Glutamatergic neuron (in vitro differentiated cells): ENCODE measurements at regions not wholly inside any gene's neighbourhood (a gene's known extent, or its start where the extent isn't known, plus 50 kb on each side); places are given as distances from the start of the nearest gene placed in this dataset.

ENCODE experiments used
- DNase-seq: peaks from one replicate; pipeline ENCODE4 v3.0.0; 2022
- H3K27ac Mint-ChIP-seq: one replicate; pipeline ENCODE4 v1.8.0; 2020; ENCODE audit warnings: mild to moderate bottlenecking, mixed read lengths, inconsistent platforms; ENCODE audit not compliant: unreplicated experiment
- H3K27me3 Mint-ChIP-seq: one replicate; pipeline ENCODE4 v1.8.0; 2020; ENCODE audit warnings: mild to moderate bottlenecking, moderate library complexity, mixed read lengths, inconsistent platforms; ENCODE audit not compliant: unreplicated experiment
- H3K36me3 Mint-ChIP-seq: one replicate; pipeline ENCODE4 v1.8.0; 2020; ENCODE audit warnings: mild to moderate bottlenecking, mixed read lengths, inconsistent platforms; ENCODE audit not compliant: unreplicated experiment
- H3K4me1 Mint-ChIP-seq: one replicate; pipeline ENCODE4 v1.8.0; 2020; ENCODE audit warnings: mild to moderate bottlenecking, low read depth, mixed read lengths, inconsistent platforms; ENCODE audit not compliant: unreplicated experiment
- H3K4me3 Mint-ChIP-seq: one replicate; pipeline ENCODE4 v1.8.0; 2020; ENCODE audit warnings: mild to moderate bottlenecking, mixed read lengths, inconsistent platforms; ENCODE audit not compliant: unreplicated experiment
- H3K9me3 Mint-ChIP-seq: one replicate; pipeline ENCODE4 v1.8.0; 2020; ENCODE audit warnings: mild to moderate bottlenecking, moderate library complexity, mixed read lengths, inconsistent platforms; ENCODE audit not compliant: unreplicated experiment
- TF ChIP-seq, protein P1 (sequence below): fragments of 200-600 bp; sonication (generic); IDR thresholded peaks from one replicate; pipeline ENCODE4 v1.5.0; 2021; ENCODE audit not compliant: partially characterized antibody, unreplicated experiment

DNA sequence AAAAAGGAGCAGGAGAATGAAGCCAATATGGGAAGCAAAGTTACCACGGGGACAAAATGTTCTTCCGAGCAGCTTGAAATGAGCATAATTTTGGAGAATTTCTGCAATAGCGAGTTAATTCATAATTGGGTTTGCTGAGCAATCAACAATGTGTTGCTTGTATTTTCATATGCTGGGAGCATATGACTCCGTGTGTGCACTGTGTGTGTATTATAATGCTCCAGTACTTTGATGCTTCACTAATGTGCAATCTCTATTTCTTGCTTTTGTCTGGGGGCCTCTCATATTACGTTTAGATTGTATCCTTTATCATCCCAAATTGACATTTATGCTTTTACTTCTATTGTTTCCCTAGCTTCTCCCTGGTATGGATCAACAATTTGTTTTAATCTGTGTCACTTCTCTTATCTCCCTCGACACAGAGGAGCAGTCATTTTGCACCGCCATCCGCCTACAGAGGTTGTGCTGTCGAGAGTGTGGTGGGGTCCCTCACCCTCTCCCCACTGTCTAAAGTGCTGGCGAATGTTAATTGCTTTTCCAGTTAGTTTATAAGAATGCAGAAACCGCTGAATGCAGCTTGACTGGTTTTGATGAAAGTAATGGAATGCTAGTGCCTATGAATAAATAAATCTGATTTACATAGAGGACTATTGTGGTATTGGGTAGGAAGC is 372.5 kb upstream of the WWC1 start:
- Mint-ChIP-seq H3K4me3 (no peak overlapping the region), H3K36me3 (peaks cover 7% of the 10 kb centered on the region), H3K4me1 (peaks cover 18% of the 10 kb centered on the region), H3K27ac (no peak overlapping the region), H3K27me3 (peaks cover 2% of the 10 kb centered on the region), H3K9me3 (no peaks in the 10 kb centered on the region)
- DNase-seq = no peak
- TF ChIP-seq, protein P1, sequence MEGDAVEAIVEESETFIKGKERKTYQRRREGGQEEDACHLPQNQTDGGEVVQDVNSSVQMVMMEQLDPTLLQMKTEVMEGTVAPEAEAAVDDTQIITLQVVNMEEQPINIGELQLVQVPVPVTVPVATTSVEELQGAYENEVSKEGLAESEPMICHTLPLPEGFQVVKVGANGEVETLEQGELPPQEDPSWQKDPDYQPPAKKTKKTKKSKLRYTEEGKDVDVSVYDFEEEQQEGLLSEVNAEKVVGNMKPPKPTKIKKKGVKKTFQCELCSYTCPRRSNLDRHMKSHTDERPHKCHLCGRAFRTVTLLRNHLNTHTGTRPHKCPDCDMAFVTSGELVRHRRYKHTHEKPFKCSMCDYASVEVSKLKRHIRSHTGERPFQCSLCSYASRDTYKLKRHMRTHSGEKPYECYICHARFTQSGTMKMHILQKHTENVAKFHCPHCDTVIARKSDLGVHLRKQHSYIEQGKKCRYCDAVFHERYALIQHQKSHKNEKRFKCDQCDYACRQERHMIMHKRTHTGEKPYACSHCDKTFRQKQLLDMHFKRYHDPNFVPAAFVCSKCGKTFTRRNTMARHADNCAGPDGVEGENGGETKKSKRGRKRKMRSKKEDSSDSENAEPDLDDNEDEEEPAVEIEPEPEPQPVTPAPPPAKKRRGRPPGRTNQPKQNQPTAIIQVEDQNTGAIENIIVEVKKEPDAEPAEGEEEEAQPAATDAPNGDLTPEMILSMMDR = no peak

DNA sequence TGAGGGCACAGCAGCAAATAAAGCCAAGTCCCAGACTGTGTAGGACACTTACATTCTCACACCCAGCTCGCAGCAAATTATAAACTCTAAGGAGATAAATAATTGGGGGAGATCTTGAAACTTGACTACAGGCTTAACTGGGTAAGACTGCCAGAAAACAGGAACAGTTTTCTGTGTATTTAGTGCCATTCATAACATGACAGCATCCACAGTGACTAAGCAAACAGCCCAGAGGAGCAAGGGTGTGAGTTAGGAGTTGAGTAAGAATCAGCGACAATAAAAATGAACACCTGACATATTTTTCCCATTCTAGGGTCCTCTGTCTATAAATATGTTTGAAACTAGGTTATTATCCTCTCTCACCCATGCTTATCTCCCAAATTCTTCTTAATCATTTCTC is 370.9 kb upstream of the WWC1 start:
- H3K36me3 Mint-ChIP-seq = peaks cover 2% of the 10 kb centered on the region
- H3K27me3 Mint-ChIP-seq = no peaks in the 10 kb centered on the region
- H3K4me3 Mint-ChIP-seq = no peak overlapping the region
- no peaks in the 10 kb centered on the region for H3K9me3 Mint-ChIP-seq
- no peak overlapping the region for H3K27ac Mint-ChIP-seq
- no peak for DNase-seq
- TF ChIP-seq, protein P1 = no peak
- H3K4me1 Mint-ChIP-seq = peaks cover 18% of the 10 kb centered on the region

DNA sequence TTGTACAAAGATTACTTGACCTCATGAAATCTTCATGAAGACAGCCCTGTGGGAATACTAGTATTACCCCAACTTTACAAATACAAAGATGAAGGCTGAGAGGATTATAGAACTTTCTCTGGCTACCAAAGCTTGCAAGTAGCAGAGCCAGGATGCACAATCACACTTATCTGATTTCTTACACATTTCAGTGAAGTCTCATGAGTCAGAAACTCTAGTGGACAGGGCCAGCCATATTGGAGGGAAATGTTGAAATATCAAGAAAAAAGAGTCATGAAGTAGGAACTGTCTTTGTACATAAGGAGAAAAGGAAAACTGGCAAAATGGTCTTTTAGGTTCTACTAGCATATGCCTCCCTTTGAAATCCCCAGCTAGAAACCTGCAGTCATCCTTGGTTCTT is 369.6 kb upstream of the WWC1 start:
- H3K27ac Mint-ChIP-seq = no peak overlapping the region

DNA sequence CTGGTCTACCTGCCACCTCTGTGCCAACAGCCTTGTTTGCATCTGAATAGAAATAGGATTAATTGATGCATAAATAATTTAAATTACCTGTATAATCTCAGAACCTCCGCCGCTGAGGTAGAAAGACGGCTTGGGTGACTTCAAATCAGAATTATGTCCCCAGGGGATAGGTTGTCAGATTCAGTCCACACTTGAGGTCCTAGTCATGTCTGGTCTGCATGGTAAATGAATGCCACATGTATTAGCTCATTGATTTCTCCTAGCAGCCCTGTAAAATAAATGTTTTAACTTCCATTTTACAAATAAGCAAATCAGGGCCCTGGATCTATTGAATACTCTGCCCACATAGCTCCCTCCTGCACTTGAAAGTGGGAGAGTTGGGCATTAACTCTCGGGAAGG is 368.0 kb upstream of the WWC1 start:
- Mint-ChIP-seq H3K4me3 (no peak overlapping the region), H3K9me3 (no peaks in the 10 kb centered on the region), H3K4me1 (peaks cover 13% of the 10 kb centered on the region), H3K27me3 (no peaks in the 10 kb centered on the region), H3K36me3 (peaks cover 4% of the 10 kb centered on the region), H3K27ac (no peak overlapping the region)
- TF ChIP-seq, protein P1 = no peak
- DNase-seq = no peak

More for the DNA sequence above, 369.6 kb upstream of the WWC1 start:
- H3K27me3 Mint-ChIP-seq = no peaks in the 10 kb centered on the region
- peaks cover 18% of the 10 kb centered on the region for H3K4me1 Mint-ChIP-seq
- DNase-seq = no peak
- H3K36me3 Mint-ChIP-seq = peaks cover 4% of the 10 kb centered on the region
- H3K4me3 Mint-ChIP-seq = no peak overlapping the region
- TF ChIP-seq, protein P1 = no peak
- no peaks in the 10 kb centered on the region for H3K9me3 Mint-ChIP-seq

DNA sequence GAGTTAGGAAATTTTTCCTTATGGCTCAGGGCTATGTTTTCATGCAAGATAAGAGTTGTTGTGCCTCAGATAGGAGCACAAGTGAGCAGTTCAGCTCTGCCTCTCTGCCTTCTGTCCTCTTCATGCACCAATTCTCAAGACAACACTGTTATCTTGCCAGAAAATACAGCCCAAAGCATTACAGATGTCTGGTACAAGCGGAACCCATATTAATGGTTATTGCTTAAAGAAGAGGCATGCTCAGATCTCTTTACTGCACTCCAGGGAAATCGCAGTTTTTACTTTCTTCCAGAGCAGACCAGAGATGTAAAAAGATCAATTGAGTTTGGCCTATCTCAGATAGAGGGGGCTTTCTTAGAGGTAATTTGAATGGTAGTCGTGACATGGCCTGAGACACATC is 361.6 kb upstream of the WWC1 start:
- Mint-ChIP-seq H3K4me1 (peaks cover 21% of the 10 kb centered on the region), H3K27ac (no peak overlapping the region), H3K27me3 (peaks cover 1% of the 10 kb centered on the region), H3K4me3 (no peak overlapping the region), H3K36me3 (peaks cover 4% of the 10 kb centered on the region), H3K9me3 (peaks cover 3% of the 10 kb centered on the region)
- TF ChIP-seq, protein P1 = no peak
- no peak for DNase-seq
